CD4-positive, alpha-beta T cell (primary cell): ENCODE measurements at regions not wholly inside any gene's neighbourhood (a gene's known extent, or its start where the extent isn't known, plus 50 kb on each side); places are given as distances from the start of the nearest gene placed in this dataset.
"Not testable (repeated sequence)": the region's sequence is repeated elsewhere in the genome, so short reads cannot be mapped to it uniquely, and the experiment has no call there.

Experiments used
- ATAC-seq: fragments of 200-7000 bp; cut with Tn5 transposase; one replicate; pipeline ENCODE4 v1.10.0; 2022; ENCODE audit warnings: mild to moderate bottlenecking; ENCODE audit not compliant: poor library complexity
- CTCF ChIA-PET: fragments of 350-600 bp; sonication (Branson Sonifier 250); formaldehyde crosslinking; loops from one replicate; lab custom pipeline; 2021; ENCODE audit warnings: antibody characterized with exemption, inconsistent platforms; lab: Charles Lee
- POLR2A ChIA-PET: fragments of 350-600 bp; sonication (Branson Sonifier 250); formaldehyde crosslinking; loops from one replicate; lab custom pipeline; 2021; ENCODE audit warnings: antibody characterized with exemption, inconsistent platforms; lab: Charles Lee
- DNase-seq, 14 experiments: peaks; one replicate each; pipeline ENCODE4 v3.0.0-alpha.2; 2013 to 2020; ENCODE audit warnings: mixed read lengths in 2 of 14
- H3K27ac ChIP-seq, 2 donors: one replicate each; pipeline versions ENCODE4 v1.5.1 to v1.7.0; 2013; ENCODE audit warnings: low read length in 2 of 2, low read depth in 1 of 2, mild to moderate bottlenecking in 1 of 2
- H3K27me3 ChIP-seq, 2 experiments: 1 replicate in 1 of 2; 2 replicates in 1 of 2; pipeline versions ENCODE4 v1.6.1 to v1.7.0; 2013; ENCODE audit warnings: low read length in 2 of 2, control low read depth in 1 of 2, mild to moderate bottlenecking in 1 of 2, moderate library complexity in 1 of 2; ENCODE audit not compliant: insufficient read depth in 2 of 2, control insufficient read depth in 1 of 2
- H3K36me3 ChIP-seq: one replicate; pipeline ENCODE4 v1.6.1; 2013; ENCODE audit warnings: low read length, control low read depth; ENCODE audit not compliant: insufficient read depth
- H3K4me1 ChIP-seq: one replicate; pipeline ENCODE4 v1.6.1; 2013; ENCODE audit warnings: low read length, control low read depth; ENCODE audit not compliant: insufficient read depth
- H3K4me3 ChIP-seq: one replicate; pipeline ENCODE4 v1.5.1; 2013; ENCODE audit warnings: mild to moderate bottlenecking, low read length, moderate library complexity
- H3K9me3 ChIP-seq, 2 experiments: 1 replicate in 1 of 2; 2 replicates in 1 of 2; pipeline versions ENCODE4 v1.6.1 to v1.7.0; 2013; ENCODE audit warnings: low read length in 2 of 2, mild to moderate bottlenecking in 2 of 2, control low read depth in 1 of 2, moderate library complexity in 1 of 2; ENCODE audit not compliant: control insufficient read depth in 1 of 2, insufficient read depth in 1 of 2
- H3K27ac Mint-ChIP-seq: one replicate; pipeline ENCODE4 v1.8.0; 2020; ENCODE audit warnings: mixed read lengths
- H3K27me3 Mint-ChIP-seq: one replicate; pipeline ENCODE4 v1.8.0; 2021; ENCODE audit warnings: mixed read lengths
- H3K36me3 Mint-ChIP-seq: one replicate; pipeline ENCODE4 v1.8.0; 2021; ENCODE audit warnings: low read depth, mixed read lengths
- H3K4me1 Mint-ChIP-seq: one replicate; pipeline ENCODE4 v1.8.0; 2021; ENCODE audit warnings: low read depth, mixed read lengths
- H3K4me3 Mint-ChIP-seq: one replicate; pipeline ENCODE4 v1.8.0; 2020; ENCODE audit warnings: mild to moderate bottlenecking, mixed read lengths
- H3K9me3 Mint-ChIP-seq: one replicate; pipeline ENCODE4 v1.8.0; 2020; ENCODE audit warnings: mixed read lengths
- intact Hi-C, 2 experiments: fragments of 100-400 bp; cut with DNase I in 1 of 2; cut with micrococcal nuclease in 1 of 2; formaldehyde crosslinking; loops; one replicate each; pipeline versions ENCODE4 v1.15.1 to v1.9.0; 2023 to 2025; cut with DNase I, micrococcal nuclease
- TF ChIP-seq, protein P1 (sequence below): fragments of 200-600 bp; IDR thresholded peaks from one replicate; pipeline ENCODE4 v1.8.0; 2022; ENCODE audit warnings: antibody characterized with exemption, mild to moderate bottlenecking

DNA sequence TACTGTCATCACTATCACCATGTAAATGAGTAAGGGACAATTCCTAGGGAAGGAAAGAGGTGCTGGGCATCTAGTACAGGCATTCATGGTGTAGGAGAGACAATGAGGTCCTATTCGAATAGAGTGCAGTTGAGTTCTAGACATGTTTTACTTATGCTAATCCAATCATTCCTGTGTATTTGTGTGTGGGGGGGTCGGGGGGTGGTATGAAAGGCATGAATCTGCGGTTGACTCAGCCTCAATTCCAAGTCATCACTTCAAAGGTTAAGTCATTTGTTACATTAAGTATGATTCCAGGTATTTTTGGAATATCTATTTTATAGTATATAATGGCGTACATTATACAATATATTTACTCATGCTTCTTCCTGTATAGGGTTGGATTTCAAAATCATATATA, 163.1 kb upstream of the GALNT15 start:
- Mint-ChIP-seq H3K4me1 (no peaks in the 10 kb centered on the region), H3K27ac (no peak overlapping the region), H3K36me3 (no peaks in the 10 kb centered on the region), H3K27me3 (peaks cover under 1% of the 10 kb centered on the region), H3K9me3 (peaks cover 2% of the 10 kb centered on the region), H3K4me3 (no peak overlapping the region)
- no peak for DNase-seq
- H3K9me3 ChIP-seq = peaks cover 0 to 5% of the 10 kb centered on the region in 2 experiments
- ATAC-seq = no peak
- intact Hi-C loops = no loop called here
- no peak overlapping the region for H3K4me3 ChIP-seq
- TF ChIP-seq, protein P1, sequence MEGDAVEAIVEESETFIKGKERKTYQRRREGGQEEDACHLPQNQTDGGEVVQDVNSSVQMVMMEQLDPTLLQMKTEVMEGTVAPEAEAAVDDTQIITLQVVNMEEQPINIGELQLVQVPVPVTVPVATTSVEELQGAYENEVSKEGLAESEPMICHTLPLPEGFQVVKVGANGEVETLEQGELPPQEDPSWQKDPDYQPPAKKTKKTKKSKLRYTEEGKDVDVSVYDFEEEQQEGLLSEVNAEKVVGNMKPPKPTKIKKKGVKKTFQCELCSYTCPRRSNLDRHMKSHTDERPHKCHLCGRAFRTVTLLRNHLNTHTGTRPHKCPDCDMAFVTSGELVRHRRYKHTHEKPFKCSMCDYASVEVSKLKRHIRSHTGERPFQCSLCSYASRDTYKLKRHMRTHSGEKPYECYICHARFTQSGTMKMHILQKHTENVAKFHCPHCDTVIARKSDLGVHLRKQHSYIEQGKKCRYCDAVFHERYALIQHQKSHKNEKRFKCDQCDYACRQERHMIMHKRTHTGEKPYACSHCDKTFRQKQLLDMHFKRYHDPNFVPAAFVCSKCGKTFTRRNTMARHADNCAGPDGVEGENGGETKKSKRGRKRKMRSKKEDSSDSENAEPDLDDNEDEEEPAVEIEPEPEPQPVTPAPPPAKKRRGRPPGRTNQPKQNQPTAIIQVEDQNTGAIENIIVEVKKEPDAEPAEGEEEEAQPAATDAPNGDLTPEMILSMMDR = no peak
- ChIA-PET POLR2A (no interaction called here), CTCF (no interaction called here)
- no peaks in the 10 kb centered on the region for H3K36me3 ChIP-seq
- no peak overlapping the region for H3K27ac ChIP-seq
- H3K27me3 ChIP-seq = no peaks in the 10 kb centered on the region
- H3K4me1 ChIP-seq = no peaks in the 10 kb centered on the region

DNA sequence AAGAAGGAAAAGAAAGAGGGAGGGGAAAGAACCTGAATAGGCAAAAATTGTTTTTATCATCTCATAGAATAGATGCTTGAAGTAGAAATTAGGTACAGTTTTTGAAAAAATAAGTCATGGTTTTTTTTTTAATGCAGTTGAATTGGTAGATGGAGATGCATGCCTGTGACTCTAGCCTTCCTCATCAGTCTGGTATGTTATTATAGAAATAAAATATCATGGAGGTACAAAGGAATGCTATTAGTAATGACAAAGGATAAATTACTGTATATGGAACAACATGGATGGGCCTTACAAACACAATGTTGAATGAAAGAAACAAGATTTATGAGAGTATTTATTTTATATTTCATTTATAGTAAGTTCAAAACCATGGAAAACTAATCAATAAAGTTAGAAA, 162.4 kb upstream of the GALNT15 start:
- Histone ChIP-seq H3K27me3 (no peaks in the 10 kb centered on the region), H3K4me3 (no peak overlapping the region), H3K4me1 (no peaks in the 10 kb centered on the region), H3K9me3 (peaks cover 0 to 5% of the 10 kb centered on the region in 2 experiments), H3K36me3 (no peaks in the 10 kb centered on the region), H3K27ac (no peak overlapping the region)
- TF ChIP-seq, protein P1 = no peak
- Mint-ChIP-seq H3K9me3 (peaks cover 2% of the 10 kb centered on the region), H3K4me3 (no peak overlapping the region), H3K36me3 (no peaks in the 10 kb centered on the region), H3K27me3 (no peaks in the 10 kb centered on the region), H3K27ac (no peak overlapping the region), H3K4me1 (no peaks in the 10 kb centered on the region)
- intact Hi-C loops = no loop called here
- ChIA-PET POLR2A (no interaction called here), CTCF (no interaction called here)
- DNase-seq (no peak), ATAC-seq (no peak)

DNA sequence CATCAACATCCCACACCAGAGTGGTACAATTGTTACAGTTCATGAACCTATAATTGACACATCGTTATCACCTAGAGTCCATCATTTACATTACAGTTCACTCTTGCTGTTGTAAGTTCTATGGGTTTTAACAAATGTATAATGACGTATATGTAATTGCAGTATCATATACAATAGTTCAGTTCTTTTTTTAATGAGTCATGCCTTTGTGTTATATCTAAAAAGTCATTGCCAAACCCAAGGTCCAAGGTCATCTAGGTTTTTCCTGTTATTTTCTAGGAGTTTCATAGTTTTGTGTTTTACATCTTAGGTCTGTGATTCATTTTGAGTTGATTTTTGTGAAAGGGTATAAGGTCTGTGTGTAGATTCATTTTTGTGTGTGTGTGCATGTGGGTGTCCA, 160.9 kb upstream of the GALNT15 start:
- ATAC-seq (no peak), DNase-seq (no peak)
- POLR2A ChIA-PET = no interaction called here
- no peaks in the 10 kb centered on the region for H3K9me3 Mint-ChIP-seq
- Histone ChIP-seq H3K27ac (no peak overlapping the region), H3K36me3 (no peaks in the 10 kb centered on the region), H3K4me3 (no peak overlapping the region), H3K9me3 (peaks cover 0 to 4% of the 10 kb centered on the region in 2 experiments), H3K4me1 (no peaks in the 10 kb centered on the region), H3K27me3 (no peaks in the 10 kb centered on the region)
- H3K4me3 Mint-ChIP-seq = no peak overlapping the region
- H3K4me1 Mint-ChIP-seq = no peaks in the 10 kb centered on the region
- CTCF ChIA-PET = no interaction called here
- H3K27ac Mint-ChIP-seq = no peak overlapping the region
- intact Hi-C loops = no loop called here
- TF ChIP-seq, protein P1 = no peak
- H3K36me3 Mint-ChIP-seq = no peaks in the 10 kb centered on the region
- H3K27me3 Mint-ChIP-seq = no peaks in the 10 kb centered on the region

DNA sequence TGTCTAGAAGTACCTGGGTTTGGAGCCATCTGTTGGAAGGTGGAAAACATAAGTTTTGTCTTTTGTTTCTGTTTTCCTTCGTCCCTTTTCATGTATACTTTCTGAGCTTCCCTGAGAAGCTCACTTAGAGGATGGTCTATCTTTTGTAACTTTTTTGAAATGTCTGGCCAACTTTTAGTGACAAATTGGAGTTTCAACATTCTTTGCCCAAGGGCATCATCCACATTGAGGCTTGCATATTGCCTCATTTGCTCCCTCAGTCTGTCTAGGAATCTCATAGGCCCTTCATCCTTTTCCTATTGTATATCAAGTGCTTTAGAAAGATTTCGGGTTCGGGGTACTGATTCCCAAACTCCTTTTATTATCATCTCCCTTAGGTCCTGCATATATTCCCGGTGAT, 152.7 kb upstream of the GALNT15 start:
- H3K4me1 ChIP-seq, H3K27me3 ChIP-seq, intact Hi-C loops, H3K27me3 Mint-ChIP-seq, POLR2A ChIA-PET, CTCF ChIA-PET, DNase-seq, H3K4me3 Mint-ChIP-seq, H3K4me1 Mint-ChIP-seq, ATAC-seq, H3K27ac ChIP-seq, H3K9me3 Mint-ChIP-seq, H3K4me3 ChIP-seq, H3K9me3 ChIP-seq, H3K36me3 ChIP-seq, H3K27ac Mint-ChIP-seq, H3K36me3 Mint-ChIP-seq: not testable (repeated sequence)

DNA sequence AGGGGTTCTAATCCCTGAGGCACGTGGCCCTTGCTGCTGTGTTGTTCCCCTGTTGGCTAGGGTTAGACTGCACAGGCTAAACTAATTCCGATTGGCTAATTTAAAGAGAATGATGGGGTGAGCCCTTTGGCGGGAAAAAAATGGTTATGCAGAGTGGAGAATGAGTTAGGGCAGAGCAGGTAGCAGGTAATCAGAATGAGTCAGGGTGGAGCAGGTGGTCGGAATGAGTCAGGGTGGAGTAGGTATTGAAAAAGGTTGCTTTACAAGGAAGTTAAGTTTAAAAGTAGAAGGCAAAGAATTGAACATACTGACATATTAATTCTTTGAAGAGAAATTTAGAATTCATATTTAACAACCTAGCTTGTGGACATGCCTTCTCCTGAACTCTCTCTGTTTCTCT, 150.6 kb upstream of the GALNT15 start:
- H3K4me3 Mint-ChIP-seq, H3K27me3 Mint-ChIP-seq, H3K27ac Mint-ChIP-seq, H3K9me3 ChIP-seq, H3K27me3 ChIP-seq, H3K27ac ChIP-seq, DNase-seq, POLR2A ChIA-PET, intact Hi-C loops, H3K4me1 ChIP-seq, H3K4me1 Mint-ChIP-seq, H3K36me3 ChIP-seq, H3K9me3 Mint-ChIP-seq, ATAC-seq, H3K36me3 Mint-ChIP-seq, H3K4me3 ChIP-seq: not testable (repeated sequence)
- CTCF ChIA-PET = interaction anchor here (0.6 kb wide), 1 partner anchor 23 kb away, joined by 3 read pairs; no protein-coding TSS in a partner anchor
